ENCODE measurements at regions not wholly inside any gene's neighbourhood (a gene's known extent, or its start where the extent isn't known, plus 50 kb on each side); places are given as distances from the start of the nearest gene placed in this dataset.

- DNase-seq (ENCODE audit: extremely low read depth in 1 of 4, low spot score in 3 of 4) (no peak), ATAC-seq (no peak), FAIRE-seq (no peak)
- Histone ChIP-seq H3K4me3 (no peak overlapping the region), H3K79me2 (ENCODE audit: control insufficient read depth, insufficient read depth, low read length) (no peaks in the 10 kb centered on the region), H3K27me3 (ENCODE audit: control insufficient read depth in 2 of 2, insufficient read depth in 2 of 2, low read length in 2 of 2) (peaks cover 2 to 22% of the 10 kb centered on the region in 2 experiments; a peak in 3 of 5 replicates), H3K27ac (ENCODE audit: extremely low read depth, low read depth, low read length) (no peak overlapping the region), H3K4me2 (ENCODE audit: insufficient read depth, low read length) (no peak overlapping the region), H3K36me3 (ENCODE audit: control insufficient read depth, insufficient read depth, low read length) (no peaks in the 10 kb centered on the region), H2AFZ (ENCODE audit: low read depth, low read length) (no peak overlapping the region), H4K20me1 (replicated peaks; ENCODE audit: control insufficient read depth, insufficient read depth, low read length) (no peaks in the 10 kb centered on the region), H3K9ac (ENCODE audit: insufficient read depth in 1 of 2, low read depth in 2 of 2, low read length in 2 of 2) (no peak overlapping the region), H3K9me3 (replicated peaks; ENCODE audit: control insufficient read depth, insufficient read depth, low read depth, low read length) (no peaks in the 10 kb centered on the region), H3K9me1 (ENCODE audit: control insufficient read depth, insufficient read depth, low read length) (no peaks in the 10 kb centered on the region), H3K4me1 (replicated peaks in 1 of 2; ENCODE audit: control insufficient read depth in 2 of 2, insufficient read depth in 2 of 2, low read length in 2 of 2) (no peaks in the 10 kb centered on the region; a peak in 1 of 5 replicates)
- intact Hi-C loops (cut with micrococcal nuclease) (no loop called here), in situ Hi-C loops (cut with MboI) (no loop called here)
- ChIA-PET POLR2A (interaction anchor here (0.6 kb wide), 1 partner anchor 223 kb away, joined by 3 read pairs; no protein-coding TSS in a partner anchor), CTCF (ENCODE audit: low intra/inter-chr PET ratio) (no interaction called here)
- no TSS peak for BruUV-seq (replicated peaks)
- TF ChIP-seq POLR2AphosphoS5 (IDR thresholded peaks at IDR 0.05; ENCODE audit: control insufficient read depth, insufficient read depth, low read depth, low read length) (no peak), ZNF311 (CRISPR knock-in tag; IDR thresholded peaks at IDR 0.05) (no peak), NUFIP1 (IDR thresholded peaks at IDR 0.05; ENCODE audit: partially characterized antibody) (no peak), ESRRB (CRISPR knock-in tag; IDR thresholded peaks at IDR 0.05; ENCODE audit: borderline replicate concordance) (no peak), ZNF274 (IDR thresholded peaks at IDR 0.05; ENCODE audit: borderline replicate concordance, low read depth, low read length) (no peak), SMAD4 (CRISPR knock-in tag; conservative IDR thresholded peaks at IDR 0.05) (no peak), TAF1 (IDR thresholded peaks at IDR 0.05; ENCODE audit: control insufficient read depth, extremely low read depth, insufficient read depth, low read length, severe bottlenecking) (no peak), SRSF9 (IDR thresholded peaks at IDR 0.05; ENCODE audit: borderline replicate concordance, low read depth, low read length) (no peak), HDAC2 (IDR thresholded peaks at IDR 0.05) (no peak)
- TF ChIP-seq, protein P1, sequence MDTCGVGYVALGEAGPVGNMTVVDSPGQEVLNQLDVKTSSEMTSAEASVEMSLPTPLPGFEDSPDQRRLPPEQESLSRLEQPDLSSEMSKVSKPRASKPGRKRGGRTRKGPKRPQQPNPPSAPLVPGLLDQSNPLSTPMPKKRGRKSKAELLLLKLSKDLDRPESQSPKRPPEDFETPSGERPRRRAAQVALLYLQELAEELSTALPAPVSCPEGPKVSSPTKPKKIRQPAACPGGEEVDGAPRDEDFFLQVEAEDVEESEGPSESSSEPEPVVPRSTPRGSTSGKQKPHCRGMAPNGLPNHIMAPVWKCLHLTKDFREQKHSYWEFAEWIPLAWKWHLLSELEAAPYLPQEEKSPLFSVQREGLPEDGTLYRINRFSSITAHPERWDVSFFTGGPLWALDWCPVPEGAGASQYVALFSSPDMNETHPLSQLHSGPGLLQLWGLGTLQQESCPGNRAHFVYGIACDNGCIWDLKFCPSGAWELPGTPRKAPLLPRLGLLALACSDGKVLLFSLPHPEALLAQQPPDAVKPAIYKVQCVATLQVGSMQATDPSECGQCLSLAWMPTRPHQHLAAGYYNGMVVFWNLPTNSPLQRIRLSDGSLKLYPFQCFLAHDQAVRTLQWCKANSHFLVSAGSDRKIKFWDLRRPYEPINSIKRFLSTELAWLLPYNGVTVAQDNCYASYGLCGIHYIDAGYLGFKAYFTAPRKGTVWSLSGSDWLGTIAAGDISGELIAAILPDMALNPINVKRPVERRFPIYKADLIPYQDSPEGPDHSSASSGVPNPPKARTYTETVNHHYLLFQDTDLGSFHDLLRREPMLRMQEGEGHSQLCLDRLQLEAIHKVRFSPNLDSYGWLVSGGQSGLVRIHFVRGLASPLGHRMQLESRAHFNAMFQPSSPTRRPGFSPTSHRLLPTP (IDR thresholded peaks at IDR 0.05; ENCODE audit: borderline replicate concordance, extremely low read depth, insufficient read length), result no peak
- TF ChIP-seq, protein P2, sequence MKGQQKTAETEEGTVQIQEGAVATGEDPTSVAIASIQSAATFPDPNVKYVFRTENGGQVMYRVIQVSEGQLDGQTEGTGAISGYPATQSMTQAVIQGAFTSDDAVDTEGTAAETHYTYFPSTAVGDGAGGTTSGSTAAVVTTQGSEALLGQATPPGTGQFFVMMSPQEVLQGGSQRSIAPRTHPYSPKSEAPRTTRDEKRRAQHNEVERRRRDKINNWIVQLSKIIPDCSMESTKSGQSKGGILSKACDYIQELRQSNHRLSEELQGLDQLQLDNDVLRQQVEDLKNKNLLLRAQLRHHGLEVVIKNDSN (CRISPR knock-in tag; IDR thresholded peaks at IDR 0.05), result no peak
- WGBS (ENCODE audit: insufficient coverage, low coverage, missing lambda C conversion rate), result 0% methylated on average over 3 of the region's 4 CpGs
Observed at GRCh38 chr2:101608408-101609310, 88.8 kb upstream of the MAP4K4 start.
